NT2/D1 (cell line): ENCODE measurements at regions not wholly inside any gene's neighbourhood (a gene's known extent, or its start where the extent isn't known, plus 50 kb on each side); places are given as distances from the start of the nearest gene placed in this dataset.

Source experiments
- SUZ12 ChIP-seq: IDR thresholded peaks from 2 replicates; pipeline ENCODE4 v1.6.1; 2011; ENCODE audit not compliant: insufficient read length, insufficient read depth; ENCODE audit errors: extremely low read depth
- YY1 ChIP-seq: IDR thresholded peaks from 2 replicates; pipeline ENCODE4 v1.6.1; 2011; ENCODE audit not compliant: insufficient read length, insufficient read depth
- ZNF274 ChIP-seq: IDR thresholded peaks from 2 replicates; pipeline ENCODE4 v1.6.1; 2011; ENCODE audit warnings: mild to moderate bottlenecking, low read depth, low read length

DNA sequence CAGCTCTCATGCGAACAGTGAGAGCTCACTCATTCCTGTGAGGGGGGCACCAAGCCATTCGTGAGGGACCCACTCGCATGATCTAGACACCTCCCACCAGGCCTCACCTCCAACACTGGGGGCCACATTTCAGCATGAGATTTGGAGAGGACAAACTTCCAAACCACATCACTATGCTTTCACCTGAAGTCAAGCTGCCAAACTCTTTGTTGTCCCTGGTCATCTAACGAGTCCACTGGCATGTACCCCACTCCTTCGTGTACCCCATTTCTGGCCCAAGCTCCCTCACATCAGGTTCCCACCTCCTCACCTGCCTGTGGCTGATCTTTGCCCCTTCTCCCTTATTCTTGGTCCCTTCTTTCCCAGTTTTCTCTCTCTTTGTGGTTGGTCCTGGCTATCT is 198.9 kb downstream of the ADAMTS15 start:
- no peak for TF ChIP-seq SUZ12
- TF ChIP-seq ZNF274, result no peak
- TF ChIP-seq YY1, result no peak
